NT2/D1 (cell line): ENCODE measurements at regions not wholly inside any gene's neighbourhood (a gene's known extent, or its start where the extent isn't known, plus 50 kb on each side); places are given as distances from the start of the nearest gene placed in this dataset.
A peak's percentile ranks its signal among the peaks of the same experiment; 100 is the strongest.

Experiments
- DNase-seq: peaks from one replicate; pipeline ENCODE4 v3.0.0-alpha.2; 2011; ENCODE audit warnings: low read depth, low spot score
- H3K27me3 ChIP-seq: 2 replicates; pipeline ENCODE4 v1.6.0; 2011; ENCODE audit warnings: mild to moderate bottlenecking; ENCODE audit not compliant: insufficient read length, insufficient read depth
- H3K36me3 ChIP-seq: 2 replicates; pipeline ENCODE4 v1.6.1; 2011; ENCODE audit warnings: mild to moderate bottlenecking, low read length, mixed read lengths; ENCODE audit not compliant: insufficient read depth, insufficient read length
- H3K4me1 ChIP-seq: 2 replicates; pipeline ENCODE4 v1.5.1; 2011; ENCODE audit not compliant: insufficient read depth, insufficient read length
- H3K4me3 ChIP-seq: 2 replicates; pipeline ENCODE4 v1.5.1; 2011; ENCODE audit warnings: low read depth; ENCODE audit not compliant: insufficient read length
- H3K9ac ChIP-seq: 2 replicates; pipeline ENCODE4 v1.6.0; 2011; ENCODE audit warnings: low read depth; ENCODE audit not compliant: insufficient read length
- H3K9me3 ChIP-seq: 2 replicates; pipeline ENCODE4 v1.5.1; 2011; ENCODE audit warnings: mild to moderate bottlenecking, low read length; ENCODE audit not compliant: insufficient read depth
- SUZ12 ChIP-seq: IDR thresholded peaks from 2 replicates; pipeline ENCODE4 v1.6.1; 2011; ENCODE audit not compliant: insufficient read length, insufficient read depth; ENCODE audit errors: extremely low read depth
- YY1 ChIP-seq: IDR thresholded peaks from 2 replicates; pipeline ENCODE4 v1.6.1; 2011; ENCODE audit not compliant: insufficient read length, insufficient read depth
- ZNF274 ChIP-seq: IDR thresholded peaks from 2 replicates; pipeline ENCODE4 v1.6.1; 2011; ENCODE audit warnings: mild to moderate bottlenecking, low read depth, low read length

DNA sequence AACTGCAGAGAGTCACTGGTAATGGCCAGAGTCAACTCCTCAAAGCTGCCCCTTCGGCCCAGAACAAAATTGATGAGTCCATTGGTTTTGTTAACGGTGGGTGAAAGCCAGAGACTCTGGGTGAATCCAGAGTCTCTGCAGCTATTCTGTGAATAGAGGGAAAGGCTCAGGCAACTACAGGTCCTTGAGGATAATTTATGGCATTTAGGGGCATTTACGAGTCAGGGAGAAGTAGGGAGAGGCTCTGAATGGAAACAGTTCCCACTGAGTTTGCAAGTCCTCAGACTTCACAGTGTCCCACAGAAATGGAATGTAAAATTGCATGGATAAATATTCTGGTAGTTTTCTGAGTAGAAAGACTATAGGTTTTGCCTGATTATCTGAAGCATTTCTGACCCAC lies 257.8 kb downstream of the SEC61B start:
- TF ChIP-seq SUZ12 (no peak), YY1 (no peak), ZNF274 (no peak)
- H3K4me1 ChIP-seq = peaks cover 2% of the 10 kb centered on the region

DNA sequence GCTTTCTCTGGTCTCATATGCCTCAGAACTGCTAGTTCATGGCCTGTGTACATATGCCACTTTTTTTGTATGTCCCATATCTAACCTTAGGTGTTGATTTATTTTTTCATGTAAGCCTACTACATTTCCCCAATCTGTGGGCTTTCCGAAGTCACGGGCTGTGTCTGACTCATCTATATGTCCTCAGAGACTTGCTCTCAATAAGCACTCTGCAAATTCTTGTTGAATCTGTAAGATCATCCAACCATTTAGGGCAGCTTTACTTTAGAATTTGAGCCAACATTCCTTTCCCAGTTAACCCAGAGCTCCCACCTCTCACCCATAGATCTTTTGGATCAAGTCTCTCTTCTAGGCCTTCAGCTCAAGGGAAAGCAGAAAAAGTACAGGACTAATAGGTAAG lies 263.4 kb downstream of the SEC61B start:
- no peaks in the 10 kb centered on the region; the same call in 1 of the 2 replicates for H3K9me3 ChIP-seq
- DNase-seq = no peak
- peaks cover 12% of the 10 kb centered on the region for H3K27me3 ChIP-seq
- TF ChIP-seq YY1 (no peak), SUZ12 (no peak), ZNF274 (no peak)
- H3K9ac ChIP-seq = no peak overlapping the region
- H3K36me3 ChIP-seq = no peaks in the 10 kb centered on the region
- H3K4me1 ChIP-seq = peaks cover 5% of the 10 kb centered on the region
- no peak overlapping the region for H3K4me3 ChIP-seq

More for the DNA sequence above, 257.8 kb downstream of the SEC61B start:
- no peak for DNase-seq
- Histone ChIP-seq H3K4me3 (no peak overlapping the region), H3K27me3 (no peaks in the 10 kb centered on the region), H3K9ac (no peak overlapping the region), H3K36me3 (no peaks in the 10 kb centered on the region), H3K9me3 (no peaks in the 10 kb centered on the region; the same call in 1 of the 2 replicates)

GRCh38 chr9:99486684-99487083 lies 264.6 kb downstream of the SEC61B start:
- Histone ChIP-seq H3K4me1 (peaks cover 5% of the 10 kb centered on the region), H3K9me3 (no peaks in the 10 kb centered on the region; the same call in 1 of the 2 replicates), H3K9ac (no peak overlapping the region), H3K36me3 (no peaks in the 10 kb centered on the region), H3K27me3 (peaks cover 12% of the 10 kb centered on the region), H3K4me3 (no peak overlapping the region)
- TF ChIP-seq ZNF274 (no peak), SUZ12 (no peak), YY1 (no peak)
- DNase-seq = no peak

DNA sequence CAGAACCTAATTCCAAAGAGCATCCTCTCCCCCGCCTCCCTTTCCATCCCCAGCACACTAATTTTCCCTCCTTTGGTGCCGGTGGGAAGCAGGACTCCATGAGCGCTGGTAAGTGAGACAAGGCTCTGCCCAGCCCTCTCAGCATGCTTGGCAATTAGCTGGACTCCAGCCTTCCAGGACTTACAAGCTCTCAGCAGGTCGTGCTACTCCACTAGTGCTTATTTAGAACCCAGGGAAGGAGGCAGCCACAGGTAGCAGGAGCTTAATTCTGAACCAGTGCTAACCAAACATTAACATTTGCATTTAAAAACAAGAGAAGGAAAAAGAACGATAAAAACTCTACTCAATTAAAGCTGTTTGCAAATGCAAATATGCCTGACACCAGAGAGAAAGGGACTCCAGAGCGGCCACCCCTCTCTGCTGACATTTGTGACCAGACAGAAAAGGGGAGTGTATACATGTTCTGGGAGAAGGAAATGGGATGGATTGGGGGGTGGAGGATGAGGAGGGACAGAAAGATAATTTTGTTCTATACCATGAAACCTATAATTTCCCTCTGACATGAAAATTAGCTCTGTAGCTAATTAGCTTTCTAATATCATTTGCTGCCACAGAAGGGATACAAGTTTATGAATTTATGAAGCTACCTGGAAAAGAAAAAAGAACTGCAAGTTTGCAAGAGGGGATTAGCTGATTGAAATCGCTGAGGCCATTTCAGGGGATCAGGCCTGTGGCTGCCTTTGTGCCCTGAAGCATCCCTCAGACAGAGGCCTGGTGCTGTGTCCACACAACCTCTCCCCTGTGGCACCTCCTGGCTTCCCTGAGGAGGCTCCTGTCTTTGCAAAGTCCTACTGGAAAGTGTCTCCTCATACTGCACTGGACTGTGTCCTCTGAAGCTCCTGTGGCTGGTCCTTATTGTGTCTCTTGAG lies 266.3 kb downstream of the SEC61B start:
- peak; percentile 44 for DNase-seq
- Histone ChIP-seq H3K4me1 (peaks cover 5% of the 10 kb centered on the region), H3K4me3 (no peak overlapping the region), H3K9me3 (no peaks in the 10 kb centered on the region), H3K9ac (no peak overlapping the region), H3K27me3 (peaks cover 12% of the 10 kb centered on the region), H3K36me3 (no peaks in the 10 kb centered on the region)
- no peak for TF ChIP-seq ZNF274
- no peak for TF ChIP-seq SUZ12
- TF ChIP-seq YY1 = no peak

DNA sequence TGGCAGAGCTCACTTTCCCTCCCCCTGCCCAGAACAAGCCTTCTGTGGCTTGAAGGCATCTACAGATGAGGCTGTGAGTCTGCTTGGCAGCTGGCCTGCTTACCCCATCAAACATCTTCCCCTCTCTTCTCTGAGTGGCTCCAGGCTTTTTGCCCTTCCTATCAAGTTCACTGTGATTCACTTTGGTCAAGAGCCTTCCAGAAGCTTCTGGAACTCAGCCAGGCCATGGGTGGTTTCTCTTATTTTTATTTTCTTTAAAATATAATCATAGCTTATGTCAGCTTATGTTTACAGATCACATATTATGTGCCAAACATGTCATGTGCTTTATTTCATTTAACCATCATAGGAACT lies 267.0 kb downstream of the SEC61B start:
- Histone ChIP-seq H3K9me3 (no peaks in the 10 kb centered on the region), H3K27me3 (peaks cover 12% of the 10 kb centered on the region), H3K4me3 (no peak overlapping the region), H3K9ac (no peak overlapping the region), H3K36me3 (no peaks in the 10 kb centered on the region), H3K4me1 (peaks cover 5% of the 10 kb centered on the region)
- TF ChIP-seq YY1 = no peak
- no peak for TF ChIP-seq ZNF274
- no peak for TF ChIP-seq SUZ12
- no peak for DNase-seq

DNA sequence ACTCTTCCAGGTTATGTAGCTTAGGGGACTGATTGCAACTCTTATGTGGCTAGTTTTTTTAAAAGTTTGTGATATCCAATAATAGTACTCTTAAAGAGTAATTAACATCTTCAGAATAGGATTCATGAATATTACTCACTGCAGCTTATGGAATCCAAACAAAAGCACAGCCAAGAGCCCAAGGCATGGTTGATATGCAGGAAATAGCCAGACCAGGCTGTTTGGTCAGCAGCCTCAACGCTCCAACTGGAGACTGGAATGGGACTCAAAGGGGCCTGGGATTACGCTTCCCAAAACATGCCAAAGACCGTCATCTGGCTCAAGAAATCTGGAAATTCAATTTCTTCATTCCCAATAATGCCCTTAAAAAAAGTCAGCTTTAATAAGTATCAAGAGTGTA lies 268.6 kb downstream of the SEC61B start:
- Histone ChIP-seq H3K27me3 (peaks cover 12% of the 10 kb centered on the region), H3K4me1 (peaks cover 5% of the 10 kb centered on the region), H3K9ac (no peak overlapping the region), H3K4me3 (no peak overlapping the region), H3K36me3 (no peaks in the 10 kb centered on the region), H3K9me3 (no peaks in the 10 kb centered on the region)
- TF ChIP-seq SUZ12 (no peak), YY1 (no peak), ZNF274 (no peak)
- DNase-seq = no peak

DNA sequence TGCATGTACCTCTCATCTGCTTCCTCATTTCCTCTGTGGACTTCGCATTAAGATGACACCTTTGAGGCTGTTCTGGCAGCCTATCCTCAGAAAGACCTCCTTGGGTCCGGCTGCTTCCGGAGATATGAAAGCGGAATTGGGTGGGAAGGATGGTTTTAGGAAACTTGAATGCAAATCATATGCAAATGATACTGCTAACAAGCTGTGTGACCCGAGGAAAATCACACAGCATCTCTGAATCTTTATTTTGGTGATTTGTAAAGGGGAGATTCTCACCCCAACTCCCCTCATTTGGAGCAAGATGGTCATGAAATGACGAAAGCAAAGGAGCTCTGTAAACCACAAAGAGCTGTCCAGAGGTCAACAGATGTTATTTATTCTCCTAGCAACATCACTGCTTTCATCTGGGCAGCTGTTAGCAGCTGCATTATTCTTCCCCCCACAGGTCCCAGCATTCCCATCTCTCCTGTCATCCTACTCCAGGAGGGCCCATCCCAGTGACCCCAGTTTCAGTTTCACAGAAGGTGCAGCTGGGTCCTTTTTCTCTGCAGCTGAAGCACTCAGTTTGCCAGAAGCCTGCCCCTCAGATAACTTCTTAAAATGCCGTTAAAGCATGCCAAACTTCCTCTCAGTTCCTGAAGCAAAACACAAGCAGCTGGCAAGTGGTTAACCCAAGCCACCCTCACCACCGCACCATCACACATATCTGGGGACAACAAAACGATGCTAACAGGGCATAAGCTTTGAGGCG lies 269.5 kb downstream of the SEC61B start:
- Histone ChIP-seq H3K27me3 (peaks cover 6% of the 10 kb centered on the region), H3K9ac (no peak overlapping the region), H3K36me3 (no peaks in the 10 kb centered on the region), H3K4me1 (peaks cover 5% of the 10 kb centered on the region), H3K4me3 (no peak overlapping the region), H3K9me3 (no peaks in the 10 kb centered on the region)
- no peak for DNase-seq
- no peak for TF ChIP-seq SUZ12
- no peak for TF ChIP-seq YY1
- TF ChIP-seq ZNF274 = no peak
